ENCODE measurements at regions not wholly inside any gene's neighbourhood (a gene's known extent, or its start where the extent isn't known, plus 50 kb on each side); places are given as distances from the start of the nearest gene placed in this dataset.
"Not testable (repeated sequence)": the region's sequence is repeated elsewhere in the genome, so short reads cannot be mapped to it uniquely, and the experiment has no call there.

DNA sequence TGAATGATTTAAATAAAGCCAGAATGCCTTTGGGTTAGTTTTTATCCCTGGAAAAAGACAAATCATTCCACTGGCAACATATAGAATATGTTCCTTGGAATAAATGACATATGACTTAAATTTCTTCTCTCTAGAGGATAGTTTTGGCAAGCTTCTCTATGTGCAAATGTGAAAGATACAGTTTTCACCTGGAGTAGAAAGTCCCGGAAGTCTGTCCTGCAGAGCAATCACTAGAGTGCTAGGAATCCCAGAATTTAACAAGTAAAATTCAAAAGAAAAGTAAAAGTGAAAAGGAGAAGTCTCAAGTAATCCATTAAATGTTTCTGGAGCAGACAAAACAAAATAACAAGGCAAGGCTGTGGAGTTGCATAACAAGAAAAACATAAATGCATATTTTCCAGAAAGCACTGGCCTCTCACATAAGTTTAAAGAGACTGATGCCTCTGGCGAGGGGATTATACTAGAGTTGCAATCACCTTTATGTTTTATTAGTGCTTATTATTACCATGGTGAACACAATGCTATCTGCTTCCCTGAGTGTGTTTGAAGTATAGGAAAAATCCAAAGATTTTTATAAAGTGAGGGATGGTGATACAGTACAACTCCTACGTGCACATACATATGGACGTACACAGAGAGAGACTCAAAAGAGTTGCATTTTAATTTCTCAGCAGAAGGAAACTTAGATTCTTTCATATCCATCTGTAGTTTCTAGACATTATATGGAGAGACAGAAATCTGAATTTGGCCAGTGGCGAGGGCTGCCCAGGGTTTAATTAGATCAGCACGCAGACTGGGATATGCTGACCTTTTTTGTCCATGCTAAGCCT is 188.3 kb upstream of the ANKRD55 start:
- DNase-seq (ENCODE audit: low spot score) = no peak

DNA sequence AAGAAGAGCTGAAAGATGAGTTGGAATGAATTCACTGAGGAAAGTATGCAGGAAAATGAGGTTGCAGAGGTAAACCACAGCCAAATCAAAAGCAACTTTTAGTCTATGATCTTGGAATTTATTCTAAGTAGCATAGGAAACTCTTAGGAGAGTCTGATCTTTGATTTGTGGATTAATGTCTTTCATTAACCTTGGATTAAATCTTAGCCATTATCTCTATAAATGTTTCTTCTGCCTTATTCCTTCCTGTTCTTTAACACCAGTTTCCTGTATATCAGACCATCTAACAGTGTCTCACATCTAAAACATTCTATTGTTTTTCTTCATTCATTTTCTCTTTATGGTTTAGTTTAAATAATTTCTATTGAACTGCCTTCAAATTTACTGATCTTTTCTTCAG is 187.2 kb upstream of the ANKRD55 start:
- no peak for DNase-seq (ENCODE audit: low spot score)

DNA sequence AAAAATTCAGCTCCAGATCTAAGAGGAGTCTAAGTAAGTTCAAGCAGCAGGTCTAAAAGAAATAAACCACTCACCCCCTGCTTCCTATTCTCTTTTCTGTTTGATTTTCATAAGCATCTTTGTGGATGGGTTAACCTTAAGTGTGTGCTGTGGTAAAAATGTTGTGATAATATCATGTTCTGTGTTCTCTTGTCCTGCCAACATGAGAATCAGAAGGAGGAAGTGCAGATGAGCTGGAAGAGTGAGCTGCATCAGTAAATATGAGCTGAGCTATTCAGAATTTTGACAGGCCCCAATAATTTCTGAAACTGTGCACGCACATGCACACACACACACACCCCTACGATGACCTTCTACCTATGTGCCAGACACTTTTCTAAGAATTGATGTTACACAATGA is 186.5 kb upstream of the ANKRD55 start:
- DNase-seq (ENCODE audit: low spot score) = no peak

DNA sequence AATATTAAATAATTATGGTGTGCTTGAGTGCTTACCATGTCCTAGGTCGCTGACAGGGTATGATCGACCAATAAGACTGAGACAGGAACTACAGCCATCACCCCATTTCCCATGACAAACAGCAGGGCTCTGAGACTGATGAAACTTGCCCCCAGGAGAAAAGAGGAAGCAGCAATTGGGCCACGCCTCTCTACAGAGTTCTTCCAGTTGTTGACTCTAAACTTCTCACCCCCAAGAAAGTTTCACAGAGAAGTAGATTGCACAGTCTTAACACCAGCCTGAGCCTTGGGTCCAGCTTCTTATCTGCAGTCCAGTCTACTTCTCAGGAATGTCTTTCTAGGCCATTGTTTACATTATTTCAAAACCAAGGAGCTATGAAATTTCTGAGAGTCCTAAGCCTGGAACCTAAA is 182.2 kb upstream of the ANKRD55 start:
- DNase-seq (ENCODE audit: low spot score) = peak; percentile 45

DNA sequence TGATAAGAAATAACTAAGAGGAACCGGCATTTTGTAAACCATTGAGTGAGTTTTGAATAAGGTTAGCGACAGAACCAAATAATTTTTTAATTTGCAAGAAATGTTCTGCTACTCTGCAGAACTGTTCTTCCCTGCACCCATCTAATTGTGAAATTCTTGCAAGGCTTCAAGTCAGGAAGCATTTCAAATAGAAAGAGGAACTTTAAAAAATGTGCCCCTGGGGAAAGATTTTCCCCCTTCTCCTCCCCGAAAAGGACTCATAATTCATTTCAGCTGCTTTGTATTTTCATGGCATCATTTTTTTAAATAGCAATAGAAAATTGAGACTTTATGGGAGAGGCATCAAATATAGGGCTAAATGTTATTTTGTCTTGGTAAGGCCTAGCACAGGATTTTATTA is 180.9 kb upstream of the ANKRD55 start:
- DNase-seq (ENCODE audit: low spot score) = no peak

DNA sequence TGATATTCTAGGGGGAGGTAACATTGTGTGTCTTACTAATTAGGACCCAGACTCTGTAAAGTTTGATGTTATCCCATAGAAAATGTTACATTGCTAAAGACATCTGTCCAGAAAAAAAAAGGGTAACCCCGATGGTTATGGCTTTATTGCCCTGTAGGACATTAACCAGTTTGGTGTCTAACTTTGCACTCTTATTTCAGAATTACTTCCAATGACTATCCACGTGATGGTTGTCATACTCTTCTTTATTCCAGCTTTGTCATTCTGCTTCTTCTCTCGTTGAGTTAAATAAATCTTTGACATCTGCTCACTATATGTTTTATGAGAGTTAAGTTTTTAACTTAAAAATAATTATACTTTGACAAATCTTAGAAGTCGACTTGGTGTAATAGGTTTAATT is 180.4 kb upstream of the ANKRD55 start:
- no peak for DNase-seq (ENCODE audit: low spot score)

DNA sequence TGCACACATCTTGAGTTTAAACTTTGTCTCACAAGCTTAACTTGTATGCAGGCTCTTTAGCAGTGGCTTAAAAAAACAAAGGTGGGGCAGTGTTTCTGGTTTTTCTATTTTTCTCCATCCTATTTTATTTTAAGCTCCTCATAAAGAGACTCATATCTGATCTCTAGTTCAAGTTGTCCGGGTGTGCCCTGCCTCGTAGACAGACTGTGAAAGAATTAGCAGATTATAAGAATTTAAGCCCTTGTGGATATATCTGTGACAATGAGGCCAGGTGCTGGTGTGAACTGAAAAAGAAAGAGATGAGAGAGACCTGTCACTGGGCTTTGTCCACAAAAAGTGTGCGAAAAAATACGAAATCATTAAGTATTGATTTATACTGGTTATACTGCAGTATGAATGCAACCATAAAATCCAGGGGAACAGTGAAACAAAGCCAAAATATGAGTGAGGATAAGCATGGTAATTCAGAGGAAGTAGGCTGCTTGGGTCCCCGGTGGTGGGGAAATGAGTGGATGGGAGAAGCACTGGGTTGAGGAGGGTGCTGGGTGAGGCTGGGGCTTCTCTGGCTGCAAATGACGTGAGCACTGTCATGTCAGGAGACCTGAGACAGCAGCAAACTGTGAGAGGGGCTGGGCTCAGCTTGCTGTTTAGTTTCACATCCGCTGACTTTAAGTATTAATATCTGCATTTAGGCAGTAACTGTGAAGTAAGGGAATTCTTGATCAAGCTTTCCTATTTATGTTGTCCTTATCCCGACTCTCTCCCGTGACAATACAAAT is 179.7 kb upstream of the ANKRD55 start:
- DNase-seq (ENCODE audit: low spot score) = no peak

DNA sequence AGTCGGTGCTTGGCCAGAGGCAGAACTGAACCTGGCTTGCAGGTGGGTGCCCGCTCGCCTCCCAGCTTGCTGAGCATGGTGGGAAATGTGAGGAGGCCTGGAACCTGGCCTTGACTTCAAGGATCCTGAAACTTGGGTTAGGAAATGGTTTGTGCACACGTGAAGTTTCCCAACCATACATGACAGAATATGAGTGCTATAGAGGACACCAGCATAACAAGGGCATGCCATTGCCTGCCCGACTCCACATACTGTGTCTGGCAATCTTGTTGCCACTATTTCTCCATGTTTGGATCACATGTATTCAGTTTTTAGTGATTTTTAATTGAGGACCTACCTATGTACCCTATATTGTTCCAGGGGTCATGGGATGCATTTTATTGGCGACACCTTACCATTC is 177.6 kb upstream of the ANKRD55 start:
- no peak for DNase-seq (ENCODE audit: low spot score)

DNA sequence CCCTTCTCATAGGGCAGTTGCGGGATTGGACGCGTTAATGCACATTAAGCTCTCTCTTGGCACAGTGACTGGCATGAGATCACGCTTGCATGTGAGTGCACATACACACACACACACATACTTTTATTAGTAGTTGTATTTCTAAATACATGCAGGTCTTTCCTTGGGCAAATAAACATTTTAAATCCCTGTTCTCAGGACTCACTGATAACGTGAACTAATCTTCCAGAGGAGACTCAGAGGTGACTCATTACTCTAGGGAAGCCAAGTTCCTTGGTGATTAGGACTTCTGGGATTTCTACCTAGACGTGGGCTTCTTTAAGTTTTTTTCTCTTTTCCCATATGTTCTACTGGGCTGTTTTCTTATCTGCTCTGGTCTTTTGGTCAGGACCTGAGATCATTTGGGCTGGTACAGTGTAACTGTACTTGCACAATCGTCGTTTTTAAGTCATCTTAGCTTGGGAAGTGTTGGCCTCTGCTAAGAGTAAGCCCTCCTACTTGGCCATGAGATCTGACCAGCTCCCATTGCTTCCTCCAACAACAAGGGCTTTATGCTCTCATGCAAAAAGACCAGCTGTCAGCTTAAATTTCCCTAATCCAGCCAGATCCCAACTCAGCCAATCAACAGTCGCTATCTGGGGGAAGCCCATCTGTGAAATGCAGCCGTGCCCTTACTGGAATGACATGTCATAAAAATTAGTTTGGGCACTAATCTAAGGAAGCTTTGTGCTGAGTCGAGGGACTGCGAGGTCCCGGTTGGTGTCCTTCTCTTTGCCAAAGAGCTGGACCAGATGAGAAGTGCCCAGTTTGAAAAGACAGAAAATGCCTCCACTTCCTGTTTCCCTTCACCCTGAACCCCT is 176.4 kb upstream of the ANKRD55 start:
- DNase-seq (ENCODE audit: low spot score) = peak; percentile 39

DNA sequence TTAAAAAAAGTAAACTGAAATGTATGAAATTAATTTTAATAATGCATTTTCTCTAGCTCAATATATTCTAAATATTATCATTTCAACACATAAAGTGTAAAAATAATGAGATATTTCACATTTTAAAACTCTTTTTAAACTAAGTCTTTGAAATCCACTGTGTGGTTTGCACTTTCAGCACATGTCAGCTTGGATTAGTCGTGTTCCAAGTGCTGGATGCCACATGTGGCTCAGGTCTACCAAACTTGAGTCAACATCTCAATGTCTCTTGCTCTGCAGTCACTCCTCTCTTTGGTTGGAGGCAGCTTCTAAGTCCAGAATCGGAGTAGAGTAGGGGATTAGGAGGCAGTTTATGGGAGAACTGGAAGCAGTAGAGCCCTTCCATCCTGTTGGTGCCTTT is 173.7 kb upstream of the ANKRD55 start:
- no peak for DNase-seq (ENCODE audit: low spot score)

DNA sequence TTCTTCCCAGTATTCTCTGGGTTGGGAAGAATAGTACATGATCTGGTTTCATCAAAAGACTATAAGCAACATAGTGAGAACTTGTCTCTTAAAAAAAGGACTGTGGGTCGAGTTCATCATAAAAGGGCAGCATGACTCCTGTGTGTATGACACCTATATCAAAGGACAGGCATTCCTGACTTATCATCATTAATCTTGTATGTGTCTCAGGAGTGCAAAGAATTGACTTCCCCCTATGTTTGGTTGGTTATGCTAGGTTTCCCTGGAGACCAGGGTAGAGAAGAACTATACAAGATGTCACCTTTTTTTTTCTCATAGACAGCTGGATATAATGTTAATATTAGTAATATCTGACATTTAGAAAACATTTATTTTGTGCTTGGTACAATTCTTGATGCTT is 173.1 kb upstream of the ANKRD55 start:
- no peak for DNase-seq (ENCODE audit: low spot score)

DNA sequence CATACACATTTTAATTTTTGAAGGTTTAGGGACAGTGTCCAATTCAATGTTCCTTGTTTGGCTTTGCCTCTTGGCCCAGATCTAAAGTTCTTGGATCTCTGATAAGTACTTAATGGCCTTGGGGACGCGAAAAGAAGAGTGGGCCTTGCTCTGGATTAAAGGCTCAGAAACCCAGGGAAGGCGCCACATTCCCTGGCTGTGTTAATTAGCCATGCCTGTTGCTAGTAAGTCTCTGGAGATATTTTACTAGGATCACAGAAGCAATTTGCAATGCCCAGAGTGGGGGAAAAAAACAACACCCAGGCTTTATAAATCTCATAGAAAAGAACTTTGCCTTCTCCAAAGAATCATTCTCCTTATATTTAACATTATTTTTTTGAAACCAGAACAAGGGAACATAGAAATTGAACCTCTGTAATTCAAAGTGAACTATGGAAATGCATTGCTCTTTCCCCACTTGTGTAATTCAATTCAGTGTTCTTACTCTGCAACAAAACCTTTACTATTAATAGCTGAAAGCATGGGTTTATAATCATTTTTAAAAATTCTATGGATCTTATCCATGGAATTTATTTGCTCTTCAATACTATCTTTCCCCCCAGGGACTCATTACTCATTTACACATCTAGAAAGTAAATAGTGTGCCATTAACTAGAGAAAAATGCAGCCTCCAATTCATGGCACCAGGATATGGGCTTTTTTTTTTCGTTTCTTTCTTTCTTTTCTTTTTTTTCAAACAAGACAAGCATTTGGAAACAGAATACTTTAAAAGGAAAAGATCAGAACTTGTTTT is 172.2 kb upstream of the ANKRD55 start:
- no peak for DNase-seq (ENCODE audit: low spot score)

DNA sequence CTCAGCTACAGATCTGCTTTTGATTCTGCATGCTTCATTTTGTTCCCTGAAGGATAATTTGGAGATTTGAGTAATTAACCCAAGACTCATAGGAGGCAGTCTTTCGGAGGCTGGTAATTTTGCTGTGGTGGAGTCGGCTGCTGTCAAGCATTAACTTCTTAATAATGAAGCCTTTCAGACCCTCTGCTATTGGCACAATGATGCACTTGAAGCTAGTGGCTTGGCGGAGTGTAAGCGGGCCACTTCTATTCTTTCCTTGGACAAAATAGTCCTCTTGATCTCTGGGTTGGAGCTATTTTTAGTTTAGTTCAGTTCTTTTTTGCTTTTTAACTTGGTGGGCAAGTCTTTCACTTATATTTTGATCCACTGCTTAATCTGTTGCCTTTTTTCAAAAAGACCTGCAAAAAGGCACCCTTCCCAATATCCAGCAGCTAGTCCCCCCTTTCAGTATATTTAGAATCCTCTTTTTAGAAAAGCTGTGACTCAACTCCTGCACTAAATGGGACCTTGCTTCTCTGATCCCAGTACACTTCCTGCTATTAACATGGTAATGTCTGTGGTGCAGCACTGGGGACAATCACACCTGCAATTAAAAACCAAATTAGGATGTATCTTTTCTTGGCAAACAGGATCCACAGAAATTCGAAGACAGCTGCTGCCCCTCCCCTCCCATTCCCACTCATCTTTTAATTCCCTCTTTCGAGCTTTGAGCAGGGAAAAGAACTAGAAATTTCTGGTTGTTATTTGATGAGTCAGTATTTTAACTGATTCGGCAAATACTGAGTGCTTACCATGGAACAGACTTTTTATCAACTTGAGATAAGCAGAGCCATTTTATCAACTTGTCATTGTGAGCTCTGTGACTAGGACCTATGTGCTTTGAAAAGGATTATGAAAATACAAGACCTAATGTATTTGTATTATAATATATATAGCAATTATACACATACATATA is 169.4 kb upstream of the ANKRD55 start:
- DNase-seq (ENCODE audit: low spot score) = no peak

DNA sequence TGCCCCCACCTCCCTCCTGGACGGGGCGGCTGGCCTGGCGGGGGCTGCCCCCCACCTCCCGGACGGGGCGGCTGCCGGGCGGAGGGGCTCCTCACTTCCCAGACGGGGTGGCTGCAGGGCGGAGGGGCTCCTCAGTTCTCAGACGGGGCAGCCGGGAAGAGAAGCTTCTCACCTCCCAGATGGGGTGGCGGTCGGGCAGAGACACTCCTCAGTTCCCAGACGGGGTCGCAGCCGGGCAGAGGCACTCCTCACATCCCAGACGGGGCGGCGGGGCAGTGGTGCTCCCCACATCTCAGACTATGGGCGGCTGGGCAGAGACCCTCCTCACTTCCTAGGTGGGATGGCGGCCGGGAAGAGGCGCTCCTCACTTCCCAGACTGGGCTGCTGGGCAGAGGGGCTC is 164.7 kb upstream of the ANKRD55 start:
- DNase-seq (ENCODE audit: low spot score) = not testable (repeated sequence)

DNA sequence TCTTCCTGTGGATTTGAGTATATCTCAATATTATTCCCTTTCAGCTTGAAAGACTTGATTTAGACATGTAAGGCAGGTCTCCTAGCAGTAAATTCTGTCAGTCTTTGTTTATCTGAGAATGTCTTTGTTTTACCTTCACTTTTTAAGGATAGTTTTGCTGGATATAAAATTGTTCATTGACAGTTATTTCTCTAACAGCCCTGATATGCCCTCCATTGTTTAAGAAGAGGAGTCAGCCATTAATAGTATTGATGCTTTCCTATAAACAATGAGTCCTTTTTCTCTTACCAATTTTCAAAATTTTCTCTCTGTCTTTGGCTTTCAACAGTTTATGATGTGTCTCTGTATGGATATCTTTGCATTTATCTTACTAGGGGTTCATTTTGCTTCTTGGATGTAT is 163.5 kb upstream of the ANKRD55 start:
- no peak for DNase-seq (ENCODE audit: low spot score)

DNA sequence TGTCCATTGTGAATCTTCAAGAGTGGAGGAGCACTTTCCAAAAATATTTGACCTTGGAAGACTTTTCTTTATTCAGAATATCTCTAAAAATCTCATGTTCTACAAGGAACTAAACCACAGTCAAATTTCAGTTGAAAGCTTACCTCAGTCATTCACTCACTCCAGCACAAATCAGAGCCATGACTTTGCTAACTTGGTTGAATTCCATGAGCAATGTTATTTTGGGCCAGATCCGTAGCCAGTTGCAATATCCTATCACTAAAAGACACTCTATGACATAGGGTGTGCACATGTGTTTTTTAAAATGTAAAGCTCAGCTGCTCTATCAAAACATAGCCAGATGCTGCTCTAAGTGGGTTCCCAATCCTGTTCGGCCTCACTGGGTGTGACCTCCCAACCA is 156.1 kb upstream of the ANKRD55 start:
- DNase-seq (ENCODE audit: low spot score) = no peak

DNA sequence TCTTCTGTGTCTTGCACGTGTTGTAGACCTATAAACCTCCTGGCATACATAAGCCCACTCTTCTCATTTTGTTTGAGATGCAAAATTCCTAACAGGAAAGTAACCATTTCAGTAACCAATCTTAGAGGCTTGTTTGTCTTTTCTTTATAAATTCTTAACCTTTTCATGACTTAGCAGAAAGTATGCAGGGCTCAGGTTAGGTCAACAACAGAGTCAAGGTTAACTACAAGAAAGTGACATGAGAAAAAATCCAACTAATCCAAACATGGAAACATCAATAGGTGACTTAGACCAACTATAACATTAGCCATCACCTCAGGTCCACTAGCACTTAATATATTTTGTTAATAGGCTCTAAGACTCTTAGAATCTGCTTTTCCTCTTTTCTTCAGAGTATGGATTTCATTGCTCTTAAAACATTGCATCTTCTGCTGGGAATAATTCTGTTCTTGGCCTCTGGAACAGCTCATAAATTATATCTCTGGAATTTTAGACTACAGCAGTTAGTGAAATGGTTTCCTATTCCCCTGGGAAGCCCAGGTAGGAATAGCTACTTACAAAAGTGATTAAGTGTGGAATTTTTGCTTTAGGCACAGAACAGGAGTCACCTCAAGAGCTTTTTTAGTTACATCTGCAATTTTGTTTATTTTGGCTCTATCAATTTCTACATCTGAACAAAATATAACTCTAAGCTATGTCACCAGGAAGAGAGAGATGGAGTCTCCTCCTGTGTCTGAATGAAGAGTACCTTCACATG is 155.3 kb upstream of the ANKRD55 start:
- no peak for DNase-seq (ENCODE audit: low spot score)

DNA sequence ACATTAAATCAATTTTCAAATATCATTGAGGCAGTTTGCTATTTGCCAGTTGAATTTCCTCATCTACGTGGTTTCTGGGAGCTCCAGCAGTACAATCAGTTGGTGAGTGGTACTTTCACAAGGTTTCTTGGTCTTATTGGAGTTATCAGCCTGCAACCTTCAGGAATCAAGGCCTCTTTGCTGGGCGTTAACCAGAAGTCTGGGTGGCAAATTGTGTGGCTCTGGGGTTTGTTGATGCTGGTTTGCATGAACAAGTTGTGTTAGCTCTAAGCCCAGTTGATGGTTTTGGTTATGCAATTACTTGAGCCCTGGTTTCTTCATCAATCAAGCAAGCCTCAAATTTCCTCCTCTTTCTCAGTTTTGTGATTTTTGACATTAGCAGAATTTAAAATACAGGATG is 152.9 kb upstream of the ANKRD55 start:
- DNase-seq (ENCODE audit: low spot score) = no peak

DNA sequence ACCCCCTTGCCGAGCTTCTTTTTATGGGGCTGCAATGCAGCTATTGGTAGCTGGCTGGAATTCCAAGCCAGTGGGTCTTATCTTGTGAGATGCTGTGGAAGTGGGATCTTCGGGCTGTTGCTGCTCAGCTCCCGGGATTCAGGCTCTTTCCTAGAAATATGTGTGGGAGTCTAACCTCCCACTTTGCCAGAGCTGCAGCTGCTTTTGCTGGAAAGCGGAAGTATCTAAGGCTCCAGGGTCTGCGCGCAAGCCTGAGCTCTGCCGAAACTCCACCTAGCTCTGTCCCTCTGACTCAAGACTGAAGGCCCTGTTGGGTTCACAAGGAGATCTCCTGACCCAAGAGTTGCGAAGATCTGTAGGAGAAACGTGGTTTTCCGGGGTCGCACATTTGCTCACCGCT is 151.1 kb upstream of the ANKRD55 start:
- DNase-seq (ENCODE audit: low spot score) = no peak

DNA sequence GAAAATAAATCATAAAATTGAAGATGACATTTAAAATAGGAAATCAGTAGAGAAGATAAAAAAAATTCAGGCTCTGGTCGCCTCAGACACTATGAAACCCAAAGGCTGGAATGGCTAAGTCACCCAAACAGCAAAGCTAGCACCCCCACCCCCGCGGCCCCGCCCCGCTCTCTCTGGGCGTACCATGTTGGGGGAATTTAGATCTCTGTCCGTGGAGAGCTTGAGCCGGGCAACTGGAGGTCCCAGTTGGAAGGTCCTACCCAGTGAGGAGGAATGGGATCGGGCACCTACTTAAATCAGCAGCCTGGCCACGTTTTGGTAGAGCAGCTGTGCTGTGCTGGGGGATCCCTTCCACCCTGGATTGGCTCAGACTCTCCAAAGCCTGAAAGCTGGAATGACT is 150.6 kb upstream of the ANKRD55 start:
- no peak for DNase-seq (ENCODE audit: low spot score)

All from AG20443 (cell line).